SK-N-SH (cell line): ENCODE measurements at regions not wholly inside any gene's neighbourhood (a gene's known extent, or its start where the extent isn't known, plus 50 kb on each side); places are given as distances from the start of the nearest gene placed in this dataset.
"Not testable (repeated sequence)": the region's sequence is repeated elsewhere in the genome, so short reads cannot be mapped to it uniquely, and the experiment has no call there.

Experiments used
- NRF1 ChIP-seq: IDR thresholded peaks from 2 replicates; pipeline ENCODE4 v1.6.1; 2012; ENCODE audit warnings: low read depth, mild to moderate bottlenecking, low read length
- SIN3A ChIP-seq: IDR thresholded peaks from 2 replicates; pipeline ENCODE4 v1.6.1; 2012; ENCODE audit warnings: low read depth, mild to moderate bottlenecking, low read length, moderate library complexity, borderline replicate concordance
- TCF12 ChIP-seq: IDR thresholded peaks from 2 replicates; pipeline ENCODE4 v1.4.0; 2012
- YY1 ChIP-seq: IDR thresholded peaks from 2 replicates; pipeline ENCODE4 v1.4.0; 2012; ENCODE audit warnings: low read depth, mild to moderate bottlenecking
- TF ChIP-seq, protein P1 (sequence below): IDR thresholded peaks from 2 replicates; pipeline ENCODE4 v1.4.0; 2012; ENCODE audit warnings: low read depth
- TF ChIP-seq, protein P2 (sequence below): fragments of 200-600 bp; sonication (generic); IDR thresholded peaks from 2 replicates; pipeline ENCODE4 v1.6.1; 2017; ENCODE audit warnings: antibody characterized with exemption, mild to moderate bottlenecking, moderate library complexity
- TF ChIP-seq, protein P3 (sequence below): fragments of 150-350 bp; IDR thresholded peaks from 2 replicates; pipeline ENCODE4 v1.6.1; 2017; ENCODE audit warnings: antibody characterized with exemption, low read length, low read depth, borderline replicate concordance

DNA sequence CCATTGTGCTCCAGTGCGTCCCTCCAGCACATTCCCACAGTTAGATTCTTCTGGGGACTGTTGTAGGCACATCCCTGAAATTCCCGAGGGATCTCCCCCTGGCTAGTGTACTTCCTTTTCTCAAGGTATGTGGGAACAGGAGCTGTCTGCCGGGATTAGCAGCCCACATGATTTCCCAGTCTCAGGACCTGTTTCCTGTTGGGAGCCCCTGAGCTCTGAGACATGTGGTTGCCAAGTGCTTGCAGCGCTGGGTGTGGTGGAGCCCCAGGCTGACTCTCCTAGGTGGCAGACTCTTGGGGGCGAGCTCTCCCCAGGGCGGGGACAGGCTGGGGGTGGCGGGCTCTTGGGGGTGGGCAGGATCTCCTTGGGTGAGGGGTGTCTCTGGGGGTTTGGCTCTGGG, 287.0 kb upstream of the PLGLB1 start:
- TF ChIP-seq, protein P1, sequence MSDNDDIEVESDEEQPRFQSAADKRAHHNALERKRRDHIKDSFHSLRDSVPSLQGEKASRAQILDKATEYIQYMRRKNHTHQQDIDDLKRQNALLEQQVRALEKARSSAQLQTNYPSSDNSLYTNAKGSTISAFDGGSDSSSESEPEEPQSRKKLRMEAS = not testable (repeated sequence)
- TF ChIP-seq, protein P2, sequence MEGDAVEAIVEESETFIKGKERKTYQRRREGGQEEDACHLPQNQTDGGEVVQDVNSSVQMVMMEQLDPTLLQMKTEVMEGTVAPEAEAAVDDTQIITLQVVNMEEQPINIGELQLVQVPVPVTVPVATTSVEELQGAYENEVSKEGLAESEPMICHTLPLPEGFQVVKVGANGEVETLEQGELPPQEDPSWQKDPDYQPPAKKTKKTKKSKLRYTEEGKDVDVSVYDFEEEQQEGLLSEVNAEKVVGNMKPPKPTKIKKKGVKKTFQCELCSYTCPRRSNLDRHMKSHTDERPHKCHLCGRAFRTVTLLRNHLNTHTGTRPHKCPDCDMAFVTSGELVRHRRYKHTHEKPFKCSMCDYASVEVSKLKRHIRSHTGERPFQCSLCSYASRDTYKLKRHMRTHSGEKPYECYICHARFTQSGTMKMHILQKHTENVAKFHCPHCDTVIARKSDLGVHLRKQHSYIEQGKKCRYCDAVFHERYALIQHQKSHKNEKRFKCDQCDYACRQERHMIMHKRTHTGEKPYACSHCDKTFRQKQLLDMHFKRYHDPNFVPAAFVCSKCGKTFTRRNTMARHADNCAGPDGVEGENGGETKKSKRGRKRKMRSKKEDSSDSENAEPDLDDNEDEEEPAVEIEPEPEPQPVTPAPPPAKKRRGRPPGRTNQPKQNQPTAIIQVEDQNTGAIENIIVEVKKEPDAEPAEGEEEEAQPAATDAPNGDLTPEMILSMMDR = not testable (repeated sequence)
- TF ChIP-seq, protein P3, sequence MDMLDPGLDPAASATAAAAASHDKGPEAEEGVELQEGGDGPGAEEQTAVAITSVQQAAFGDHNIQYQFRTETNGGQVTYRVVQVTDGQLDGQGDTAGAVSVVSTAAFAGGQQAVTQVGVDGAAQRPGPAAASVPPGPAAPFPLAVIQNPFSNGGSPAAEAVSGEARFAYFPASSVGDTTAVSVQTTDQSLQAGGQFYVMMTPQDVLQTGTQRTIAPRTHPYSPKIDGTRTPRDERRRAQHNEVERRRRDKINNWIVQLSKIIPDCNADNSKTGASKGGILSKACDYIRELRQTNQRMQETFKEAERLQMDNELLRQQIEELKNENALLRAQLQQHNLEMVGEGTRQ = not testable (repeated sequence)
- not testable (repeated sequence) for TF ChIP-seq SIN3A, TCF12, NRF1, YY1
